Left ventricle myocardium inferior (tissue), 1 donor: ENCODE measurements at regions not wholly inside any gene's neighbourhood (a gene's known extent, or its start where the extent isn't known, plus 50 kb on each side); places are given as distances from the start of the nearest gene placed in this dataset.

Experiments
- DNase-seq: peaks from one replicate; pipeline ENCODE4 v3.0.0-alpha.2; 2020
- H3K27ac ChIP-seq: fragments of 200-600 bp; replicated peaks from 2 replicates; pipeline ENCODE4 v1.8.0; 2021
- H3K27me3 ChIP-seq: fragments of 200-600 bp; 2 replicates; pipeline ENCODE4 v1.8.0; 2021; ENCODE audit warnings: low read depth
- H3K36me3 ChIP-seq: fragments of 200-600 bp; 2 replicates; pipeline ENCODE4 v1.8.0; 2021
- H3K4me1 ChIP-seq: fragments of 200-600 bp; 2 replicates; pipeline ENCODE4 v1.8.0; 2021
- H3K4me3 ChIP-seq: fragments of 200-600 bp; 2 replicates; pipeline ENCODE4 v1.8.0; 2021; ENCODE audit warnings: mild to moderate bottlenecking, moderate library complexity
- H3K9me3 ChIP-seq: fragments of 200-600 bp; replicated peaks from 2 replicates; pipeline ENCODE4 v1.8.0; 2021
- CTCF ChIP-seq: fragments of 200-600 bp; IDR thresholded peaks from 2 replicates; pipeline ENCODE4 v1.8.0; 2021; ENCODE audit warnings: antibody characterized with exemption, mild to moderate bottlenecking, borderline replicate concordance
- intact Hi-C: fragments of 100-400 bp; cut with micrococcal nuclease; formaldehyde crosslinking; loops from one replicate; pipeline ENCODE4 v1.11.0; 2022
- donor health status: DM: no; HTN: yes; CAD: no; lungs with severe emphysema.

GRCh38 chr2:52431352-52431760, 1336.2 kb upstream of the CHAC2 start:
- Histone ChIP-seq H3K27me3 (no peaks in the 10 kb centered on the region), H3K4me3 (no peak overlapping the region), H3K27ac (no peak overlapping the region), H3K36me3 (no peaks in the 10 kb centered on the region), H3K4me1 (no peaks in the 10 kb centered on the region), H3K9me3 (no peaks in the 10 kb centered on the region)
- DNase-seq = no peak
- TF ChIP-seq CTCF = no peak
- intact Hi-C loops = no loop called here

GRCh38 chr2:52429740-52430139, 1337.9 kb upstream of the CHAC2 start:
- no peaks in the 10 kb centered on the region for H3K9me3 ChIP-seq
- no peak overlapping the region for H3K27ac ChIP-seq
- no peaks in the 10 kb centered on the region for H3K27me3 ChIP-seq
- TF ChIP-seq CTCF = no peak
- no peak for DNase-seq
- H3K36me3 ChIP-seq = no peaks in the 10 kb centered on the region
- no peak overlapping the region for H3K4me3 ChIP-seq
- H3K4me1 ChIP-seq = no peaks in the 10 kb centered on the region
- intact Hi-C loops = no loop called here

- intact Hi-C loops = no loop called here
Observed at GRCh38 chr2:52429171-52429570, 1338.4 kb upstream of the CHAC2 start.

GRCh38 chr2:52428224-52428623, 1339.4 kb upstream of the CHAC2 start:
- Histone ChIP-seq H3K36me3 (no peaks in the 10 kb centered on the region), H3K9me3 (no peaks in the 10 kb centered on the region), H3K4me1 (no peaks in the 10 kb centered on the region), H3K4me3 (no peak overlapping the region), H3K27ac (no peak overlapping the region), H3K27me3 (no peaks in the 10 kb centered on the region)
- intact Hi-C loops = no loop called here
- no peak for TF ChIP-seq CTCF
- DNase-seq = no peak

More at GRCh38 chr2:52429171-52429570, 1338.4 kb upstream of the CHAC2 start:
- no peak for DNase-seq
- no peaks in the 10 kb centered on the region for H3K4me1 ChIP-seq
- no peaks in the 10 kb centered on the region for H3K9me3 ChIP-seq
- no peaks in the 10 kb centered on the region for H3K36me3 ChIP-seq
- no peak overlapping the region for H3K4me3 ChIP-seq
- no peaks in the 10 kb centered on the region for H3K27me3 ChIP-seq
- H3K27ac ChIP-seq = no peak overlapping the region
- TF ChIP-seq CTCF = no peak

GRCh38 chr2:52423655-52424054, 1343.9 kb upstream of the CHAC2 start:
- H3K27ac ChIP-seq = no peak overlapping the region
- H3K36me3 ChIP-seq = no peaks in the 10 kb centered on the region
- H3K4me1 ChIP-seq = no peaks in the 10 kb centered on the region
- H3K4me3 ChIP-seq = no peak overlapping the region
- no peaks in the 10 kb centered on the region for H3K27me3 ChIP-seq
- intact Hi-C loops = no loop called here
- TF ChIP-seq CTCF = no peak
- no peak for DNase-seq
- H3K9me3 ChIP-seq = peaks cover 9% of the 10 kb centered on the region

- H3K27ac ChIP-seq = no peak overlapping the region
- TF ChIP-seq CTCF = no peak
- no peaks in the 10 kb centered on the region for H3K36me3 ChIP-seq
- no peak for DNase-seq
- intact Hi-C loops = no loop called here
- no peak overlapping the region for H3K4me3 ChIP-seq
- H3K27me3 ChIP-seq = no peaks in the 10 kb centered on the region
- no peaks in the 10 kb centered on the region for H3K4me1 ChIP-seq
- H3K9me3 ChIP-seq = peaks cover 9% of the 10 kb centered on the region
Observed at GRCh38 chr2:52423111-52423510, 1344.5 kb upstream of the CHAC2 start.
